ENCODE measurements at regions not wholly inside any gene's neighbourhood (a gene's known extent, or its start where the extent isn't known, plus 50 kb on each side); places are given as distances from the start of the nearest gene placed in this dataset.

DNA sequence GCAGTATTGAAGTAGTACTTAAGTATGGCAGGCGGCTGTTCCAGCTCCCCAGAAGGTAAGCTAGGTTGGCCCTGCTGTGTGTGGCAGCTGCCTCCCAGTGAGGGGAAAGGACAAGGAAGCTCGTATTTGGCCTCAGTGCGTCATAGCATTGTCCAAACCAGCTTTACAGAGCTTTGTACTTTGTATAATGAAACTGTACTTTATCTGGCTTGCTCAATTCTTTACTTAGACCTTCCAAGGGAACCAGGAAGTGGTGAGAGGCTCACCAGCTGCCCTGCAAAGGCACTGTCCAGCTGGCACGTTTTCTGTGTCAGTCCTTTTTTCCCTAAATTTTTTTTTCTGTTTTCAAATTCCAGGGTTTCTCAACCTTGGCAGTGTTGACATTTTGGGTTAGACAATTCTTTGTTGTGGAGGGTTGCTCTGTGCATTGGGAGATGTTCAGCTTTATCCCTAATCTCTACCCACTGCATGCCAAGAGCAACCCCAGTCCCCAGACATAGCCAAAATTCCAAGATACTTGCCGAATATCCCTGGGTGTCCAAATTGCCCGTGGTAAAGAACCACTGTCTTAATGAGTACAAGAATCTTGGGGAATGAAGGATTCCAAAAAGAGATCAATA is 474.5 kb downstream of the LRRC70 start:
- WGBS (ENCODE audit: insufficient coverage, low coverage, missing lambda C conversion rate) = 5% methylated on average over 6 of the region's 6 CpGs
- no peak overlapping the region for H3K4me3 ChIP-seq
- ChIA-PET CTCF (ENCODE audit: low intra/inter-chr PET ratio) (no interaction called here), POLR2A (interaction anchor here (0.7 kb wide), 1 partner anchor 11 kb away, joined by 3 read pairs; no protein-coding TSS in a partner anchor)
- H3K36me3 ChIP-seq (ENCODE audit: control insufficient read depth, insufficient read depth, low read length) = no peaks in the 10 kb centered on the region
- H3K9me1 ChIP-seq (ENCODE audit: control insufficient read depth, insufficient read depth, low read length) = no peaks in the 10 kb centered on the region
- H2AFZ ChIP-seq (ENCODE audit: low read depth, low read length) = no peak overlapping the region
- no peaks in the 10 kb centered on the region for H3K27me3 ChIP-seq (ENCODE audit: control insufficient read depth in 2 of 2, insufficient read depth in 2 of 2, low read length in 2 of 2)
- no peaks in the 10 kb centered on the region for H3K79me2 ChIP-seq (ENCODE audit: control insufficient read depth, insufficient read depth, low read length)
- no peak overlapping the region for H3K4me2 ChIP-seq (ENCODE audit: insufficient read depth, low read length)
- H3K4me1 ChIP-seq (replicated peaks in 1 of 2; ENCODE audit: control insufficient read depth in 2 of 2, insufficient read depth in 2 of 2, low read length in 2 of 2) = no peaks in the 10 kb centered on the region
- ATAC-seq (no peak), DNase-seq (ENCODE audit: extremely low read depth in 1 of 4, low spot score in 3 of 4) (no peak), FAIRE-seq (no peak)
- in situ Hi-C loops (cut with MboI) (no loop called here), intact Hi-C loops (cut with micrococcal nuclease) (no loop called here)
- H3K9ac ChIP-seq (ENCODE audit: insufficient read depth in 1 of 2, low read depth in 2 of 2, low read length in 2 of 2) = no peak overlapping the region
- BruUV-seq (replicated peaks) = no TSS peak
- no peaks in the 10 kb centered on the region for H4K20me1 ChIP-seq (replicated peaks; ENCODE audit: control insufficient read depth, insufficient read depth, low read length)
- no peak overlapping the region for H3K27ac ChIP-seq (ENCODE audit: extremely low read depth, low read depth, low read length)
- TF ChIP-seq GTF2F1 (IDR thresholded peaks at IDR 0.05; ENCODE audit: low read depth, low read length) (no peak), DIDO1 (tag; IDR thresholded peaks at IDR 0.05; ENCODE audit: low read depth) (no peak), RAD51 (IDR thresholded peaks at IDR 0.05; ENCODE audit: borderline replicate concordance, low read depth) (no peak), SRF (CRISPR knock-in tag; IDR thresholded peaks at IDR 0.05) (no peak), NCOA1 (IDR thresholded peaks at IDR 0.05; ENCODE audit: low read depth) (no peak), PPARD (CRISPR knock-in tag; IDR thresholded peaks at IDR 0.05) (no peak), SETDB1 (IDR thresholded peaks at IDR 0.05; ENCODE audit: low read length) (no peak)
- TF ChIP-seq, protein P1, sequence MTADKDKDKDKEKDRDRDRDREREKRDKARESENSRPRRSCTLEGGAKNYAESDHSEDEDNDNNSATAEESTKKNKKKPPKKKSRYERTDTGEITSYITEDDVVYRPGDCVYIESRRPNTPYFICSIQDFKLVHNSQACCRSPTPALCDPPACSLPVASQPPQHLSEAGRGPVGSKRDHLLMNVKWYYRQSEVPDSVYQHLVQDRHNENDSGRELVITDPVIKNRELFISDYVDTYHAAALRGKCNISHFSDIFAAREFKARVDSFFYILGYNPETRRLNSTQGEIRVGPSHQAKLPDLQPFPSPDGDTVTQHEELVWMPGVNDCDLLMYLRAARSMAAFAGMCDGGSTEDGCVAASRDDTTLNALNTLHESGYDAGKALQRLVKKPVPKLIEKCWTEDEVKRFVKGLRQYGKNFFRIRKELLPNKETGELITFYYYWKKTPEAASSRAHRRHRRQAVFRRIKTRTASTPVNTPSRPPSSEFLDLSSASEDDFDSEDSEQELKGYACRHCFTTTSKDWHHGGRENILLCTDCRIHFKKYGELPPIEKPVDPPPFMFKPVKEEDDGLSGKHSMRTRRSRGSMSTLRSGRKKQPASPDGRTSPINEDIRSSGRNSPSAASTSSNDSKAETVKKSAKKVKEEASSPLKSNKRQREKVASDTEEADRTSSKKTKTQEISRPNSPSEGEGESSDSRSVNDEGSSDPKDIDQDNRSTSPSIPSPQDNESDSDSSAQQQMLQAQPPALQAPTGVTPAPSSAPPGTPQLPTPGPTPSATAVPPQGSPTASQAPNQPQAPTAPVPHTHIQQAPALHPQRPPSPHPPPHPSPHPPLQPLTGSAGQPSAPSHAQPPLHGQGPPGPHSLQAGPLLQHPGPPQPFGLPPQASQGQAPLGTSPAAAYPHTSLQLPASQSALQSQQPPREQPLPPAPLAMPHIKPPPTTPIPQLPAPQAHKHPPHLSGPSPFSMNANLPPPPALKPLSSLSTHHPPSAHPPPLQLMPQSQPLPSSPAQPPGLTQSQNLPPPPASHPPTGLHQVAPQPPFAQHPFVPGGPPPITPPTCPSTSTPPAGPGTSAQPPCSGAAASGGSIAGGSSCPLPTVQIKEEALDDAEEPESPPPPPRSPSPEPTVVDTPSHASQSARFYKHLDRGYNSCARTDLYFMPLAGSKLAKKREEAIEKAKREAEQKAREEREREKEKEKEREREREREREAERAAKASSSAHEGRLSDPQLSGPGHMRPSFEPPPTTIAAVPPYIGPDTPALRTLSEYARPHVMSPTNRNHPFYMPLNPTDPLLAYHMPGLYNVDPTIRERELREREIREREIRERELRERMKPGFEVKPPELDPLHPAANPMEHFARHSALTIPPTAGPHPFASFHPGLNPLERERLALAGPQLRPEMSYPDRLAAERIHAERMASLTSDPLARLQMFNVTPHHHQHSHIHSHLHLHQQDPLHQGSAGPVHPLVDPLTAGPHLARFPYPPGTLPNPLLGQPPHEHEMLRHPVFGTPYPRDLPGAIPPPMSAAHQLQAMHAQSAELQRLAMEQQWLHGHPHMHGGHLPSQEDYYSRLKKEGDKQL (CRISPR knock-in tag; IDR thresholded peaks at IDR 0.05; ENCODE audit: borderline replicate concordance) = no peak
- TF ChIP-seq, protein P2, sequence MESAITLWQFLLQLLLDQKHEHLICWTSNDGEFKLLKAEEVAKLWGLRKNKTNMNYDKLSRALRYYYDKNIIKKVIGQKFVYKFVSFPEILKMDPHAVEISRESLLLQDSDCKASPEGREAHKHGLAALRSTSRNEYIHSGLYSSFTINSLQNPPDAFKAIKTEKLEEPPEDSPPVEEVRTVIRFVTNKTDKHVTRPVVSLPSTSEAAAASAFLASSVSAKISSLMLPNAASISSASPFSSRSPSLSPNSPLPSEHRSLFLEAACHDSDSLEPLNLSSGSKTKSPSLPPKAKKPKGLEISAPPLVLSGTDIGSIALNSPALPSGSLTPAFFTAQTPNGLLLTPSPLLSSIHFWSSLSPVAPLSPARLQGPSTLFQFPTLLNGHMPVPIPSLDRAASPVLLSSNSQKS (CRISPR knock-in tag; IDR thresholded peaks at IDR 0.05) = no peak
- no peaks in the 10 kb centered on the region for H3K9me3 ChIP-seq (replicated peaks; ENCODE audit: control insufficient read depth, insufficient read depth, low read depth, low read length)

All from K562 (cell line).